HUES6 (cell line): ENCODE measurements at regions not wholly inside any gene's neighbourhood (a gene's known extent, or its start where the extent isn't known, plus 50 kb on each side); places are given as distances from the start of the nearest gene placed in this dataset.
A peak's percentile ranks its signal among the peaks of the same experiment; 100 is the strongest.

Experiments
- H3K27ac ChIP-seq: 2 replicates; pipeline ENCODE4 v1.7.0; 2013; ENCODE audit warnings: low read depth, mild to moderate bottlenecking, low read length, inconsistent platforms
- H3K27me3 ChIP-seq: 2 replicates; pipeline ENCODE4 v1.6.1; 2013; ENCODE audit warnings: low read length; ENCODE audit not compliant: control insufficient read depth, insufficient read depth
- H3K36me3 ChIP-seq: 2 replicates; pipeline ENCODE4 v1.6.1; 2013; ENCODE audit warnings: low read length; ENCODE audit not compliant: control insufficient read depth, insufficient read depth
- H3K4me1 ChIP-seq: 2 replicates; pipeline ENCODE4 v1.6.1; 2013; ENCODE audit warnings: low read length; ENCODE audit not compliant: control insufficient read depth, insufficient read depth
- H3K4me3 ChIP-seq: 2 replicates; pipeline ENCODE4 v1.5.1; 2013; ENCODE audit warnings: low read depth, low read length
- H3K9ac ChIP-seq: one replicate; pipeline ENCODE4 v1.6.1; 2013; ENCODE audit warnings: mild to moderate bottlenecking, low read length
- H3K9me3 ChIP-seq: 2 replicates; pipeline ENCODE4 v1.6.1; 2013; ENCODE audit warnings: low read depth, low read length; ENCODE audit not compliant: control insufficient read depth, insufficient read depth

DNA sequence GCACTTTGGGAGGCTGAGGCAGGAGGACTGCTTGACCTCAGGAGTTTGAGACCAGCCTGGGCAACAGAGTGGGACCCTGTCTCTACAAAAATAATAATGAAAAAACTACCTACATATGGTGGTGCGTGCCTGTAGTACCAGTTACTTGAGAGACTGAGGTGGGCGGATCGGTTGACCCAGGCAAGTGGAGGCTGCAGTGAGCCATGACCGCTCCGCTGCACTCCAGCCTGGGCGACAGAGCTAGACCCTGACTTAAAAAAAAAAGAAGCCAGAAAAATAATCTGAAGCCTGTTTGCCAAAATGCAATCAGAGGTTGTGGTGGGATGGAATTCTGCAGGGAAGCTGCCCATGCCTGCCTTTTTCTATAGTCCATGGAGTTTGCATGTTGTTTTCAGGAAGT is 50.4 kb upstream of the GGTA1 start:
- no peak overlapping the region for H3K9ac ChIP-seq
- no peak overlapping the region for H3K27ac ChIP-seq

DNA sequence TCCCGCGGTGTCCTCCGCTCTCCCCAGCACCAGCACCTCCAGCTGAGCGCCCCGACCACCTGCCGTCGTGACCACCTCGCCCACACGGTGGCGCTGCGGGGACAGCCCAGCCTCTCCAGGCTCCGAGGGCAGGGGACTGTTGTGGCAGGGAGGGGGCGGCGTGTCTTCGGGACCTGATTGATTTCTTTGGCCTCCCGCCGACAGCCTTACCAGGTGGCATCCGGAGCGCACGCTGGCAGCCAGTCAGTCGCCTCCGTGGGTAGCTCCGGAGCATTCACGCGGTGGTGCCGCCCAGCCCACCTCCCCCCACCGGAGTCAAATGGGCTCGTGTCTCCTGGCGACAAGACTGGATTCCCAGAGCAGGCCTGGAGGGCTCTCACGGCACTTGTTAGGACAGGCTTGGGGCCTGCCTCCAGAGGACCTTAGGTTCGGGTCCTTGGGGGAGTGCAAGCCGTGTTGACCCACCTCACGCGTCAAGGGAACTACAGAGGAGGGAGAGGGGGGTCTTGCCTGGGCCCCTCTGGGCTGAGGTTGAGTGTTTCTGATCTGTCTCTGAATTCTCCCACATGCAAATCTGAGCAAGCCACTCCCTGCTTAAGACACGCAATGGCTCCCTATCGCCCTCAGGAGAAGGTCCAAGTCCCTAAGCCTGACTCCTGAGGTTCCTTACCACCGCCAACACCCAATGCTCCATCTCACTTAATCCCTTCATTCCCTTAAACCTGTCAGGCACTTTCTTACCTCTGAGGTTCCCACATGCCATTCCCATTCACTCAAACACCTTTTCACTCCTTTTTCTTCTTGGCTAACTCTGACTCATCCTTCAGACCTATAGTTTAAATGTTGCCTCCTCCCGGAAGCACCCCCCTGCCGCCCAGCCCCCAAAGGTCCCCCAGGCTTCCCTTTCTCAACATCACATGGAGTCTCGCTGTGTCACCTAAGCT is 51.2 kb upstream of the GGTA1 start:
- H3K27me3 ChIP-seq, result peaks cover 31% of the 10 kb centered on the region
- H3K4me3 ChIP-seq, result peak overlapping the region; percentile 57
- no peaks in the 10 kb centered on the region; the same call in 1 of the 2 replicates for H3K4me1 ChIP-seq
- no peak overlapping the region for H3K27ac ChIP-seq
- peak overlapping the region; percentile 19 for H3K9ac ChIP-seq
- no peaks in the 10 kb centered on the region for H3K36me3 ChIP-seq
- no peaks in the 10 kb centered on the region for H3K9me3 ChIP-seq

More for the DNA sequence above, 50.4 kb upstream of the GGTA1 start:
- Histone ChIP-seq H3K4me3 (peak overlapping the region; percentile 57; the same call in 1 of the 2 replicates), H3K9me3 (no peaks in the 10 kb centered on the region), H3K27me3 (peaks cover 39% of the 10 kb centered on the region), H3K36me3 (no peaks in the 10 kb centered on the region), H3K4me1 (no peaks in the 10 kb centered on the region; the same call in 1 of the 2 replicates)

DNA sequence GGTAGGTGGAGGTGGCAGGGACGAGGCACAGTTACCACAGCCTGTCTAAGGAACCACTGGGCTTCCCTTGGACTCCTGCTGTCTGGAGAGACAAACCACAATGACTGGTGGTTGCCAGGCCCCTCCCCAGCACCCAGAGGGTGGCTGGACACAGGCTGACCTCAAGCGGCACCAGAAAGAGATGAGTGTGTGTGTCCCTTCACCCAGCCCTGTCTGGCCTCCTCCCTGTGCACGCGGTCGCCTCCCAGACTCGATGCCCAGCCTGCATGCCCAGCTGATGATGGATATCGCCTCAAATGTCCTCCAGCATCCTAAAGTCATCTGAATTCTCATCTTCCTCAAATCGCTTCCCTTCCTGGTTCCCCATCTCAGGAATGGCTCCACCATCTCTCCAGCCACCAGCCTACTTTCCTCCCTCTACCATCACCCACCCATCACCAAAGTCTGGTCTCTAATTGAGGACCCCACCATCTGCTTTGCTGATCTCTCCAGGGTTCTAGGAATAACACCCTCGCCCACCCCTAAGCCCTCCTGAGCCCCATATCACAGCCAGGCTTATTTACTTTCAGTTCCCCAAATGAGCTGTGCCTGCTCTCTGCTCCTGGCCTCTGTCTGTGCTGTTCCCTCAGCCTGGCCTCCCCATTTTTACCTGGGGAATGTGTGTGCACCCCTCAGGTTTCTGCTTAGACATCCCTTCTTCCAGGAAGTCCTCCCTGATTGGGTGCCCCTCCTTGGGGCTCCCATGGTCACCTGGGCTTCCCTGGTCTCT is 52.5 kb upstream of the GGTA1 start:
- Histone ChIP-seq H3K27ac (no peak overlapping the region), H3K27me3 (peaks cover 27% of the 10 kb centered on the region), H3K4me3 (no peak overlapping the region), H3K36me3 (no peaks in the 10 kb centered on the region), H3K4me1 (peaks cover 5% of the 10 kb centered on the region; the same call in 1 of the 2 replicates), H3K9ac (no peak overlapping the region), H3K9me3 (no peaks in the 10 kb centered on the region)

DNA sequence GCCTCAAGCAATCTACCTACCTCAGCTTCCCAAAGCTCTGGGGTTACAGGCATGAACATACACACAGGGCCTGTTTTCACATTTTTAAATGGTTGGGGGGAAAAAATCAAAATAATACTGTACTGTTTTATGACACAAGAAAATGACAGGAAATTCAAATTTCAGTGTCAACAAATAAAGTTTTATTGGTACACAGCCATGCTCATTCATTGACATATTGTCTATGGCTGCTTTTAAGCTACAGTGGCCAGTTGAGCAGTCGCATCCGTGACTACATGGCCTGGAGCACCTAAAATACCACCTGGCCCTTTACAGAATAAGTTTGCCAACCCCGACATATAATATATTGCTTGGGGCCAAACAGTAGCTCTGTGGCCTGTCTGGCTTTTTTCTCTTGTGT is 56.4 kb upstream of the GGTA1 start:
- Histone ChIP-seq H3K9ac (no peak overlapping the region), H3K36me3 (no peaks in the 10 kb centered on the region), H3K4me1 (peaks cover 21% of the 10 kb centered on the region), H3K4me3 (no peak overlapping the region), H3K27me3 (peaks cover 22% of the 10 kb centered on the region), H3K27ac (no peak overlapping the region), H3K9me3 (no peaks in the 10 kb centered on the region)

DNA sequence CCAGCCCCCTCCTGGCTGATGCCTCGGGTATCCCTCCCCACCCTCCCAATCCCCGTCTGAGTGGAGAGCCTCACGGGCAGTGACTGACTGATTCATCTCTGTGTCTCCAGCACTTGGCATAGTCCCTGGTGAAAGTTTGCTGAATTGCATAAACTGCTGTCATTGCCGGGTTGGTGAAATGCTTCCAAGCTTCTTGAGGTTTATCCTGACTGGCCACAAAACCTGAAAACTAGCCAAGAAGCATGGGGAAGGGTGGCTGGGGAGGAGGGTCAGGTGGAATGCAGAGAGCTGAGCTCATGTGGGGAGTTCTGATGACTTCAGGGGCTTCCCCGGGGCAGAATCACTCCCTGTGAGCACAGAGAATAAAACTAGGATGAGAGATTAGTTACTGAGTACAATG is 56.9 kb upstream of the GGTA1 start:
- no peak overlapping the region for H3K9ac ChIP-seq
- no peak overlapping the region for H3K27ac ChIP-seq
- H3K4me1 ChIP-seq, result peaks cover 21% of the 10 kb centered on the region

DNA sequence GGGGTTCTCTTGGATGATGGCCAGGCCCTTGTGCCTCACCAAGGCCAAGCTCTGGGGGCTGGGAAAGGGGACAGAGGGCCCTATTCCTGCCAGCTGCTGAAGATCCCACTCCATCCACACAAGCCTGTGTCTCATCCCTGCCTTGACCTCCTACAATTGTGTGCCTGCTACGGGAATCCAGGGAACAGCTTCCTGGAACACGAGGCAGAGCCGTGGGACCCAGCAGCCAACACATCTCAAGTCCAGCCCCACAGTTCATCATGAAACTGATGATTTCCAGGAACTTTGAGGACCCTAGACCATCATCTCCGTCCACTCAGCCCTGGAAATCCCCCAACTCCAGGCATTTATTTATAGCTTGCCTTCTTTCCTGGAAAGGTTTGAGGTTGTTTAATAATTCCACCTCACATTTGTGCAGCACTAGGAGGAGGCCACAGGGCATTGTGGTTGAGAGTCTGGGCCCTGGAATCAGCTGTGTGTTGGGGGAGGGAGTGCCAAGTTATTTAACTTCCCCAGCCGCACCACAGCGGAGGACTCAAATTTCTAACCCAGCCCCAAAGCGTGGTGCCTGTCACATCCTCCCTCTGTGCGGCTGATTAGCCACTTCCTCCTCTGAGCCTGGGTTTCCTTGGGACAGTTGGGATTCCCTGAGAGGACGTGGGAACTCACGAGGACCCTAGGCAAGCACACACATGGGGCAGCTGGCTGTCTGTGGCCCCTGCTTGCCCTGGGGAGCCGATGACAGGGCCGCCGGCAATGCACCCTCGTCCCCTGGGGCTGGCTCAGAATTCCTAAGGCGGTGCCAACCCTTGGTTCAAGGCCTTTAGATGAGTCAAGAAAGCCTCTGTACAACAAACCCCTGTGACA is 58.2 kb upstream of the GGTA1 start:
- Histone ChIP-seq H3K9me3 (no peaks in the 10 kb centered on the region), H3K27me3 (peaks cover 8% of the 10 kb centered on the region), H3K36me3 (no peaks in the 10 kb centered on the region), H3K4me1 (peaks cover 21% of the 10 kb centered on the region), H3K27ac (no peak overlapping the region), H3K4me3 (no peak overlapping the region), H3K9ac (no peak overlapping the region)

More for the DNA sequence above, 56.9 kb upstream of the GGTA1 start:
- Histone ChIP-seq H3K36me3 (no peaks in the 10 kb centered on the region), H3K4me3 (no peak overlapping the region), H3K9me3 (no peaks in the 10 kb centered on the region), H3K27me3 (peaks cover 21% of the 10 kb centered on the region)

DNA sequence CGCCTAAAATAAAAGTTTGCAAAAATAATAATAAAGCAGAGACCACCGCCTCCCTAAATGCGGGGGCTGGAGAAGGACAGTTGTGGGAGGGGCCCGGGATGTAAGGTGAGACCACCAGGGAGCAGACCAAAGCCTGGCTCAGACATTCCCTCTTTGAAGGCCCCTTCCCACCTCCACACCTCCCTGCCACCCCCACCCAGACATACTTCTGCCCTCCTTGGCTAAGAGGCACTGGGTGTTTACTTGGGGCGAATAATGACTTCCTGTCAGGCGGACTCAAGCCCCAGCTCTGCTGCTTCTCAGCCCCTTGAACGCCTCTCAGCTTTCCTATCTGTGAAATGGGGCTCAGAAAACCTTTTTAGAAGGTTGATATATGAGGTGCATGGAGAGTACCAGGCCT is 58.8 kb upstream of the GGTA1 start:
- Histone ChIP-seq H3K9ac (no peak overlapping the region), H3K36me3 (no peaks in the 10 kb centered on the region), H3K27ac (no peak overlapping the region), H3K27me3 (peaks cover 2% of the 10 kb centered on the region; the same call in 1 of the 2 replicates), H3K4me3 (no peak overlapping the region), H3K4me1 (peaks cover 21% of the 10 kb centered on the region), H3K9me3 (no peaks in the 10 kb centered on the region)

DNA sequence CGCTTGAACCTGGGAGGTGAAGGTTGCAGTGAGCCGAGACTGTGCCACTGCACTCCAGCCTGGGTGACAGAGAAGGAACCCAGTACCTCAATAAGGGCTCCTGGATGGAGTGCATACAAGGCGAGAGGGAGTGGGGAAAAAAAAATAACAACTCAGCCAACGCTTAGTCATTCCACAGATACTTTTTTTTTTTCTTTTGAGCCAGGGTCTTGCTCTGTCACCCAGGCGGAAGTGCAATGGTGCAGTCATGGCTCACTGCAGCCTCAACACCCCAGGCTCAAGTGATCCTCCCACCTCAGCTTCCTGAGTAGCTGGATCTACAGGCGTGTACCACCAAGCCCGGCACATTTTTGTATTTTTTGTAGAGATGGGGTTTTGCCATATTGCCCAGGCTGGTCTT is 59.5 kb upstream of the GGTA1 start:
- Histone ChIP-seq H3K4me3 (no peak overlapping the region), H3K27ac (no peak overlapping the region), H3K4me1 (peaks cover 21% of the 10 kb centered on the region), H3K36me3 (no peaks in the 10 kb centered on the region), H3K9ac (no peak overlapping the region), H3K9me3 (no peaks in the 10 kb centered on the region), H3K27me3 (no peaks in the 10 kb centered on the region)

DNA sequence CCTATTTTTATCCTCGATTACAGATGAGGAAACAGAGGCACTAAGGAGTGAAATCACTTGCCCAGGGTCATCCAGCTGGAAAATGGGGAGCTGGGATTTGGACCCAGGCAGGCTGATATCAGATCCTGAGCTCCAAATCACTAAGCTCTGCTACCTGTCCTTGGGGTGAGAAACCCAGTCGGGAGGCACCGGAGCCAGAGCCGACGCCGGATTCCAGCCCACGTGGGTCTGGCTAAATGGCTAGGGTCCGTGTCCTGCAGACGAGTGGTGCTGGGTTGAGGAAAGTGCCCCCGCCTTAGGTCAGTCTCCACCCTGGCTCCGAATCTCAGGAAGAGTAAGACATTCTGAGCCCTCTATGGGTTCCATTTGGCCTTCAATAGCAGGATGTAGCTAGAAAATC is 61.3 kb upstream of the GGTA1 start:
- H3K9me3 ChIP-seq, result no peaks in the 10 kb centered on the region
- peaks cover 30% of the 10 kb centered on the region for H3K4me1 ChIP-seq
- no peaks in the 10 kb centered on the region for H3K36me3 ChIP-seq
- no peak overlapping the region for H3K4me3 ChIP-seq
- H3K27ac ChIP-seq, result no peak overlapping the region
- no peak overlapping the region for H3K9ac ChIP-seq
- H3K27me3 ChIP-seq, result no peaks in the 10 kb centered on the region

DNA sequence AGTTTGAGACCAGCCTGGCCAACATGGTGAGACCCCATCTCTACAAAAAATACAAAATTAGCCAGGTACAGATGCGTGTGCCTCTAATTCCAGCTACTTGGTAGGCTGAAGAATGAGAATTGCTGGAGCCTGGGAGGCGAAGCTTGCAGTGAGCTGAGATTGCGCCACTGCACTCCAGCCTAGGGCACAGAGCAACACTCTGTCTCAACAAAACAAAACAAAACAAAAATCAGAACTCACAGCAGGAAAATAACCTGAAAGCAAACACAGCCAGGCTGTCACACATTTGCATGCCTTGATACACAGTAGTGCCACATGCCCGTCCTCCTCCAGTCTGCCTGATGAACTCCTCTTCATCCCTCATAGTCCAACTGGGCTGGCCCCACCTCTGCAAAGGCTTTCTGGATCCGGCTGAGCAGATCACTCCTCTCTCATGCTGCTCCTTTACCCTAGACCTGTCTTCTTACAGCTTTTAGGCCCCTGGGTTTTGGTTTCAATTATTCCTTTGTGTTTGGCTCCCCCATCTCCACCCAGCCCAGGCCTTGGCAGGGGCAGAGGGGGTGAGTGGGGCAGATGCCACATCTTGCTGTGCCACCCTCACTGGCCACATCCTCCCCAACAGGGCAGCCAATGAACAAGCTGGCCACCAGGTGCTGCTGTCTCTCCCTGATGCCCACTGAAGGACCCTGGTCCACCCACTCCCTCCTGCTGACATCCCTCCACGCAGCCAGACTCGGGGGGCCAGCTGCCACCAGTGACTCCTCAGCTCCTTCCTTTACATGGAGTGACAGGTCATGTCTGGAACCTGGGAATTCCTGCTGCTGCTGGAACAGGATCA is 62.0 kb upstream of the GGTA1 start:
- peaks cover 27% of the 10 kb centered on the region for H3K4me1 ChIP-seq
- H3K4me3 ChIP-seq, result no peak overlapping the region
- H3K9ac ChIP-seq, result no peak overlapping the region
- no peaks in the 10 kb centered on the region for H3K9me3 ChIP-seq
- H3K36me3 ChIP-seq, result no peaks in the 10 kb centered on the region
- H3K27me3 ChIP-seq, result no peaks in the 10 kb centered on the region
- H3K27ac ChIP-seq, result no peak overlapping the region
